ENCODE measurements at regions not wholly inside any gene's neighbourhood (a gene's known extent, or its start where the extent isn't known, plus 50 kb on each side); places are given as distances from the start of the nearest gene placed in this dataset.

GRCh38 chr11:103735497-103736032 is 300.9 kb upstream of the DDI1 start:
- H2AFZ ChIP-seq (ENCODE audit: insufficient read depth, low read depth, low read length, poor library complexity, severe bottlenecking), result no peak overlapping the region
- no peak overlapping the region for H3K9ac ChIP-seq (ENCODE audit: insufficient read depth, low read length, poor library complexity, severe bottlenecking)
- Mint-ChIP-seq H3K36me3 (no peaks in the 10 kb centered on the region), H3K27ac (no peak overlapping the region), H3K27me3 (ENCODE audit: low read depth in 3 of 3) (peaks cover 0 to 2% (median 2%) of the 10 kb centered on the region in 3 donors), H3K4me3 (no peak overlapping the region), H3K4me1 (peaks cover 8% of the 10 kb centered on the region), H3K9me3 (peaks cover 0 to 6% (median 1%) of the 10 kb centered on the region in 7 donors)
- no peaks in the 10 kb centered on the region for H3K36me3 ChIP-seq (replicated peaks in 1 of 2; ENCODE audit: control insufficient read depth in 1 of 2, insufficient read depth in 2 of 2, low read length in 2 of 2)
- no peak for TF ChIP-seq CTCF (IDR thresholded peaks at IDR 0.05)
- no peaks in the 10 kb centered on the region for H3K4me1 ChIP-seq (ENCODE audit: control insufficient read depth in 1 of 2, insufficient read depth in 2 of 2, low read length in 2 of 2)
- H4K20me1 ChIP-seq (ENCODE audit: insufficient read depth, low read length), result no peaks in the 10 kb centered on the region
- WGBS (ENCODE audit: insufficient coverage), result 65% methylated on average over 4 of the region's 4 CpGs
- no peak overlapping the region for H3K4me2 ChIP-seq (replicated peaks; ENCODE audit: extremely low read depth, low read length, poor library complexity, severe bottlenecking)
- H3K79me2 ChIP-seq (ENCODE audit: insufficient read depth, low read length), result no peaks in the 10 kb centered on the region
- H3K27ac ChIP-seq (ENCODE audit: low read depth in 1 of 2, low read length in 2 of 2), result no peak overlapping the region
- DNase-seq, result no peak
- H3K9me3 ChIP-seq (replicated peaks in 1 of 2; ENCODE audit: control insufficient read depth in 1 of 2, insufficient read depth in 1 of 2, low read length in 2 of 2), result no peaks in the 10 kb centered on the region
- H3K27me3 ChIP-seq (ENCODE audit: control insufficient read depth in 2 of 2, insufficient read depth in 2 of 2, low read length in 2 of 2), result no peaks in the 10 kb centered on the region
- intact Hi-C loops (cut with micrococcal nuclease), result no loop called here
- H3K4me3 ChIP-seq (replicated peaks in 1 of 3; ENCODE audit: low read depth in 2 of 3, low read length in 3 of 3), result no peak overlapping the region

- Histone ChIP-seq H3K36me3 (replicated peaks in 1 of 2; ENCODE audit: control insufficient read depth in 1 of 2, insufficient read depth in 2 of 2, low read length in 2 of 2) (no peaks in the 10 kb centered on the region), H2AFZ (ENCODE audit: insufficient read depth, low read depth, low read length, poor library complexity, severe bottlenecking) (no peak overlapping the region), H3K79me2 (ENCODE audit: insufficient read depth, low read length) (no peaks in the 10 kb centered on the region), H4K20me1 (ENCODE audit: insufficient read depth, low read length) (no peaks in the 10 kb centered on the region), H3K4me2 (replicated peaks; ENCODE audit: extremely low read depth, low read length, poor library complexity, severe bottlenecking) (no peak overlapping the region), H3K9me3 (replicated peaks in 1 of 2; ENCODE audit: control insufficient read depth in 1 of 2, insufficient read depth in 1 of 2, low read length in 2 of 2) (no peaks in the 10 kb centered on the region), H3K9ac (ENCODE audit: insufficient read depth, low read length, poor library complexity, severe bottlenecking) (no peak overlapping the region), H3K4me1 (ENCODE audit: control insufficient read depth in 1 of 2, insufficient read depth in 2 of 2, low read length in 2 of 2) (no peaks in the 10 kb centered on the region), H3K4me3 (replicated peaks in 1 of 3; ENCODE audit: low read depth in 2 of 3, low read length in 3 of 3) (no peak overlapping the region), H3K27me3 (ENCODE audit: control insufficient read depth in 2 of 2, insufficient read depth in 2 of 2, low read length in 2 of 2) (no peaks in the 10 kb centered on the region), H3K27ac (ENCODE audit: low read depth in 1 of 2, low read length in 2 of 2) (no peak overlapping the region)
- no peaks in the 10 kb centered on the region for H3K36me3 Mint-ChIP-seq
- no CpG with 5 or more reads among the region's 4 CpGs for WGBS (ENCODE audit: insufficient coverage)
- no peak for TF ChIP-seq CTCF (IDR thresholded peaks at IDR 0.05)
- peaks cover 0 to 6% (median 1%) of the 10 kb centered on the region in 7 donors for H3K9me3 Mint-ChIP-seq
- H3K27me3 Mint-ChIP-seq (ENCODE audit: low read depth in 3 of 3), result peaks cover 0 to 2% (median 2%) of the 10 kb centered on the region in 3 donors
- no peak for DNase-seq
- peaks cover 8% of the 10 kb centered on the region for H3K4me1 Mint-ChIP-seq
- intact Hi-C loops (cut with micrococcal nuclease), result no loop called here
- H3K4me3 Mint-ChIP-seq, result no peak overlapping the region
- H3K27ac Mint-ChIP-seq, result no peak overlapping the region
Measured at GRCh38 chr11:103736315-103737036, 300.0 kb upstream of the DDI1 start.
